MM.1S (cell line): ENCODE measurements at regions not wholly inside any gene's neighbourhood (a gene's known extent, or its start where the extent isn't known, plus 50 kb on each side); places are given as distances from the start of the nearest gene placed in this dataset.

Experiments used
- DNase-seq: peaks from one replicate; pipeline ENCODE4 v3.0.0-alpha.2; 2015
- H2AFZ ChIP-seq: fragments of 300-600 bp; sonication (generic); 2 replicates; pipeline ENCODE4 v1.6.0; 2016; ENCODE audit warnings: antibody characterized with exemption, low read length
- H3F3A ChIP-seq: fragments of 300-600 bp; sonication (generic); 2 replicates; pipeline ENCODE4 v1.6.1; 2016; ENCODE audit warnings: mild to moderate bottlenecking, antibody characterized with exemption, low read length, moderate library complexity, mixed read lengths; ENCODE audit not compliant: insufficient read depth
- H3K27ac ChIP-seq: fragments of 300-600 bp; sonication (generic); 2 replicates; pipeline ENCODE4 v1.5.1; 2016; ENCODE audit warnings: mild to moderate bottlenecking, low read length
- H3K27me3 ChIP-seq: fragments of 300-600 bp; sonication (generic); replicated peaks from 2 replicates; pipeline ENCODE4 v1.6.0; 2016; ENCODE audit warnings: low read length; ENCODE audit not compliant: insufficient read depth
- H3K36me3 ChIP-seq: fragments of 300-600 bp; sonication (generic); replicated peaks from 2 replicates; pipeline ENCODE4 v1.6.1; 2016; ENCODE audit warnings: mild to moderate bottlenecking, low read length, mixed read lengths; ENCODE audit not compliant: insufficient read depth
- H3K4me1 ChIP-seq: fragments of 300-600 bp; sonication (generic); 2 replicates; pipeline ENCODE4 v1.6.1; 2016; ENCODE audit warnings: low read length, mixed read lengths
- H3K4me2 ChIP-seq: fragments of 300-600 bp; sonication (generic); 2 replicates; pipeline ENCODE4 v1.6.0; 2016; ENCODE audit warnings: low read depth, low read length
- H3K4me3 ChIP-seq: fragments of 300-600 bp; sonication (generic); 2 replicates; pipeline ENCODE4 v1.5.1; 2016; ENCODE audit warnings: low read length, mixed read lengths
- H3K79me2 ChIP-seq: fragments of 300-600 bp; sonication (generic); 2 replicates; pipeline ENCODE4 v1.6.1; 2016; ENCODE audit warnings: mixed run types, low read length, mixed read lengths
- H3K9ac ChIP-seq: fragments of 300-600 bp; sonication (generic); 2 replicates; pipeline ENCODE4 v1.6.1; 2016; ENCODE audit warnings: low read length, mixed read lengths
- H3K9me2 ChIP-seq: fragments of 300-600 bp; sonication (generic); replicated peaks from 2 replicates; pipeline ENCODE4 v1.6.1; 2016; ENCODE audit warnings: mild to moderate bottlenecking, low read length, mixed read lengths; ENCODE audit not compliant: insufficient read depth
- H3K9me3 ChIP-seq: fragments of 300-600 bp; sonication (generic); replicated peaks from 2 replicates; pipeline ENCODE4 v1.6.1; 2016; ENCODE audit warnings: mild to moderate bottlenecking, low read length, mixed read lengths; ENCODE audit not compliant: insufficient read depth
- H4K20me1 ChIP-seq: fragments of 300-600 bp; sonication (generic); 2 replicates; pipeline ENCODE4 v1.6.1; 2016; ENCODE audit warnings: mild to moderate bottlenecking, low read length, moderate library complexity, mixed read lengths; ENCODE audit not compliant: insufficient read depth
- EZH2 ChIP-seq: fragments of 300-600 bp; sonication (generic); optimal IDR thresholded peaks from 2 replicates; pipeline ENCODE3; 2017; ENCODE audit warnings: low read depth, mild to moderate bottlenecking, antibody characterized with exemption, low read length, mixed read lengths
- EZH2phosphoT487 ChIP-seq: fragments of 300-600 bp; sonication (generic); IDR thresholded peaks from 2 replicates; pipeline ENCODE4 v1.6.1; 2018; ENCODE audit warnings: antibody characterized with exemption, low read length
- TF ChIP-seq, protein P1 (sequence below): fragments of 300-600 bp; sonication (generic); IDR thresholded peaks from 2 replicates; pipeline ENCODE4 v1.5.1; 2016; ENCODE audit warnings: antibody characterized with exemption, low read length, mixed read lengths

DNA sequence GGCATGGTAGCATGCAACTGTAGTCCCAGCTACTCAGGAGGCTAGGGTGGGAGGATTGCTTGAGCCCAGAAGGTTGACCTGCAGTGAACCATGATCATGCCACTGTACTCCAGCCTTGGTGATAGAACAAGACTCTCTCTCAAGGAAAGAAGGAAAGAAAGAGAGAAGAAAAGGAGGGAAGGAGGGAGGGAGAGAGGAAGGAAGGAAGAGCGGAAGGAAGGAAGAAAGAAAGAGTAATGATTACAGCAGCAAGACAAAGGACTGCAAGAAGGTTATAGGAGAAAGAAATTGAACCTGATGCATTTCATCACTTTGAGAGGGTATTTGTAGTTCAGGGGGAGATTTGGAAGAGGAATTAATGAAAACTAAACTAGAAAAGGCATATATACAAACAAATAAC, 155.7 kb downstream of the LACC1 start:
- Histone ChIP-seq H3K4me1 (no peaks in the 10 kb centered on the region), H3F3A (no peaks in the 10 kb centered on the region), H3K4me3 (no peak overlapping the region), H3K36me3 (no peaks in the 10 kb centered on the region), H3K27ac (no peak overlapping the region), H3K79me2 (no peaks in the 10 kb centered on the region), H3K4me2 (no peak overlapping the region), H3K9me3 (no peaks in the 10 kb centered on the region), H3K9me2 (no peaks in the 10 kb centered on the region), H4K20me1 (no peaks in the 10 kb centered on the region), H3K27me3 (no peaks in the 10 kb centered on the region), H2AFZ (no peak overlapping the region), H3K9ac (no peak overlapping the region)
- TF ChIP-seq, protein P1, sequence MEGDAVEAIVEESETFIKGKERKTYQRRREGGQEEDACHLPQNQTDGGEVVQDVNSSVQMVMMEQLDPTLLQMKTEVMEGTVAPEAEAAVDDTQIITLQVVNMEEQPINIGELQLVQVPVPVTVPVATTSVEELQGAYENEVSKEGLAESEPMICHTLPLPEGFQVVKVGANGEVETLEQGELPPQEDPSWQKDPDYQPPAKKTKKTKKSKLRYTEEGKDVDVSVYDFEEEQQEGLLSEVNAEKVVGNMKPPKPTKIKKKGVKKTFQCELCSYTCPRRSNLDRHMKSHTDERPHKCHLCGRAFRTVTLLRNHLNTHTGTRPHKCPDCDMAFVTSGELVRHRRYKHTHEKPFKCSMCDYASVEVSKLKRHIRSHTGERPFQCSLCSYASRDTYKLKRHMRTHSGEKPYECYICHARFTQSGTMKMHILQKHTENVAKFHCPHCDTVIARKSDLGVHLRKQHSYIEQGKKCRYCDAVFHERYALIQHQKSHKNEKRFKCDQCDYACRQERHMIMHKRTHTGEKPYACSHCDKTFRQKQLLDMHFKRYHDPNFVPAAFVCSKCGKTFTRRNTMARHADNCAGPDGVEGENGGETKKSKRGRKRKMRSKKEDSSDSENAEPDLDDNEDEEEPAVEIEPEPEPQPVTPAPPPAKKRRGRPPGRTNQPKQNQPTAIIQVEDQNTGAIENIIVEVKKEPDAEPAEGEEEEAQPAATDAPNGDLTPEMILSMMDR, result no peak
- TF ChIP-seq EZH2phosphoT487 (no peak), EZH2 (no peak)
- DNase-seq, result no peak

DNA sequence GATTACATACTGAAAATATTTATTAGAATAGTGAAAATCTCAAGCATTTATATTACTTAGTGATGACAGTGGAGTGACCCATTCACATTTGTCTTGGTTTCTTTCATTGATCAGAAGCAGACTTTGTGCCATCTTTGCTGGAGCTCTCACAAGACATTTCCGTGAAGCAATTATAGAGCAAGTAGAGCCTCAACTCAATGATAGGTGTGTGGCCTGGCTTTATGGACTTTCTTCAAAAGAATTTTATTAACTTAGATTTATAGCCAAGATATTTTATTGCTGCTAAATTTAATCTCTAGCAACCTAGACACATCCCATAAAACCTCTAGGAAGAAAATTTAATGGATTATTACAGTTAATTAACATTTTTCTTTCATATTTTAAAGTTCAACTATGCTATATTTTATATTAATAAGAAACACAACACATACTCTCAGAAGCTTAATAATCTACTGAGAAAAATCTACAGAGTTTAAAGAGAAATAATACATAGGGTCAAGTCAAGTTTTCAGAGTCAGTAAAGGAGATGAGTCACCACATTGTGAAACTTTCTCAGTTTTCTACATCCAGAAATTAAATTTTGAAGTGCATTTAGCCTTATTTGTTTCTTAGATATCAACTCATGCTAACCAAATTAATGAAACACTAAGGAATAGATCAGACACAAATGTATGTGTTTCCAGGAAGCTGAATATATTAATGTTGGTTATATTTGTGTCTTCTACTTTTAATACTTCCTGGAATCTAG, 160.5 kb downstream of the LACC1 start:
- DNase-seq, result no peak
- Histone ChIP-seq H3K4me3 (no peak overlapping the region), H3K9ac (no peak overlapping the region), H3K79me2 (no peaks in the 10 kb centered on the region), H2AFZ (no peak overlapping the region), H3K4me2 (no peak overlapping the region), H3F3A (no peaks in the 10 kb centered on the region), H3K9me3 (no peaks in the 10 kb centered on the region), H3K9me2 (no peaks in the 10 kb centered on the region), H3K27me3 (no peaks in the 10 kb centered on the region), H4K20me1 (no peaks in the 10 kb centered on the region), H3K36me3 (no peaks in the 10 kb centered on the region), H3K27ac (no peak overlapping the region), H3K4me1 (no peaks in the 10 kb centered on the region)
- TF ChIP-seq EZH2phosphoT487 (no peak), EZH2 (no peak)
- TF ChIP-seq, protein P1, result no peak

DNA sequence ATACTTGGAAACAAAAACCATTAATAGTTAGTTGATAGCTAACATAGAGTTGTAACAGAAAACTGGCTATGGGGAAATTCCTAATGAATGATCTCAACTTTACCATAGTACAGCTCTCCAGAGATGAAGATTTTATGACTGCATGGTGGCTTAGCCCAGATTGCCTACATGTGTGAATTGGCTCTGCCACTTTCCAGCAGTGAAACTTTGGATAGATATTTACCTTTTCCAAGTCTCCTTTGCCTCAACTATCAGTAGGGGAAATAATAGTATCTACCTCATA, 161.1 kb downstream of the LACC1 start:
- Histone ChIP-seq H3K9me3 (no peaks in the 10 kb centered on the region), H3K79me2 (no peaks in the 10 kb centered on the region), H3K4me1 (no peaks in the 10 kb centered on the region), H3K9ac (no peak overlapping the region), H3K27ac (no peak overlapping the region), H3F3A (no peaks in the 10 kb centered on the region), H3K4me3 (no peak overlapping the region), H4K20me1 (no peaks in the 10 kb centered on the region), H3K36me3 (no peaks in the 10 kb centered on the region), H3K9me2 (no peaks in the 10 kb centered on the region), H2AFZ (no peak overlapping the region), H3K4me2 (no peak overlapping the region), H3K27me3 (no peaks in the 10 kb centered on the region)
- no peak for DNase-seq
- TF ChIP-seq EZH2phosphoT487, result no peak
- TF ChIP-seq, protein P1, result no peak
- no peak for TF ChIP-seq EZH2
